Neuron (in vitro differentiated cells): ENCODE measurements at regions not wholly inside any gene's neighbourhood (a gene's known extent, or its start where the extent isn't known, plus 50 kb on each side); places are given as distances from the start of the nearest gene placed in this dataset.
"Not testable (repeated sequence)": the region's sequence is repeated elsewhere in the genome, so short reads cannot be mapped to it uniquely, and the experiment has no call there.

Source experiments
- H2AFZ ChIP-seq: one replicate; pipeline ENCODE4 v1.6.1; 2013; ENCODE audit warnings: low read depth, mild to moderate bottlenecking, inconsistent platforms, low read length, moderate library complexity
- H3K27me3 ChIP-seq: one replicate; pipeline ENCODE4 v1.6.1; 2013; ENCODE audit warnings: low read length; ENCODE audit not compliant: insufficient read depth
- H3K36me3 ChIP-seq: one replicate; pipeline ENCODE4 v1.6.1; 2013; ENCODE audit warnings: low read length; ENCODE audit not compliant: insufficient read depth
- H3K4me1 ChIP-seq: one replicate; pipeline ENCODE4 v1.6.1; 2013; ENCODE audit warnings: low read length; ENCODE audit not compliant: insufficient read depth
- H3K4me3 ChIP-seq: 2 replicates; pipeline ENCODE4 v1.5.1; 2013; ENCODE audit warnings: mild to moderate bottlenecking, low read length, moderate library complexity
- H3K9me3 ChIP-seq: one replicate; pipeline ENCODE4 v1.6.1; 2013; ENCODE audit warnings: low read length

- H3K4me1 ChIP-seq: no peaks in the 10 kb centered on the region
These were observed 431.2 kb downstream of the GASK1B start for GRCh38 chr4:157741642-157742041.

GRCh38 chr4:157739242-157739641 lies 433.6 kb downstream of the GASK1B start:
- Histone ChIP-seq H3K9me3 (no peaks in the 10 kb centered on the region), H2AFZ (no peak overlapping the region), H3K36me3 (no peaks in the 10 kb centered on the region)

More at GRCh38 chr4:157741642-157742041, 431.2 kb downstream of the GASK1B start:
- Histone ChIP-seq H3K4me3 (no peak overlapping the region), H3K27me3 (no peaks in the 10 kb centered on the region), H3K36me3 (no peaks in the 10 kb centered on the region), H2AFZ (no peak overlapping the region), H3K9me3 (no peaks in the 10 kb centered on the region)

GRCh38 chr4:157728215-157728614 lies 444.6 kb downstream of the GASK1B start:
- Histone ChIP-seq H3K9me3 (peaks cover 2% of the 10 kb centered on the region), H3K36me3 (no peaks in the 10 kb centered on the region), H3K27me3 (no peaks in the 10 kb centered on the region), H3K4me3 (no peak overlapping the region), H3K4me1 (no peaks in the 10 kb centered on the region), H2AFZ (no peak overlapping the region)

More at GRCh38 chr4:157739242-157739641, 433.6 kb downstream of the GASK1B start:
- H3K4me3 ChIP-seq: no peak overlapping the region
- peaks cover 7% of the 10 kb centered on the region for H3K4me1 ChIP-seq
- H3K27me3 ChIP-seq: no peaks in the 10 kb centered on the region

- Histone ChIP-seq H3K36me3 (no peaks in the 10 kb centered on the region), H3K4me3 (no peak overlapping the region), H3K27me3 (no peaks in the 10 kb centered on the region), H3K4me1 (no peaks in the 10 kb centered on the region), H3K9me3 (peaks cover 2% of the 10 kb centered on the region), H2AFZ (no peak overlapping the region)
These were observed 445.7 kb downstream of the GASK1B start for GRCh38 chr4:157727163-157727562.

- Histone ChIP-seq H2AFZ (no peak overlapping the region), H3K36me3 (no peaks in the 10 kb centered on the region), H3K9me3 (peaks cover 2% of the 10 kb centered on the region), H3K4me3 (no peak overlapping the region), H3K4me1 (no peaks in the 10 kb centered on the region), H3K27me3 (no peaks in the 10 kb centered on the region)
These were observed 450.7 kb downstream of the GASK1B start for GRCh38 chr4:157722146-157722545.

GRCh38 chr4:157713342-157713741 lies 459.5 kb downstream of the GASK1B start:
- Histone ChIP-seq H3K4me3 (no peak overlapping the region), H3K36me3 (no peaks in the 10 kb centered on the region), H3K27me3 (no peaks in the 10 kb centered on the region), H3K4me1 (no peaks in the 10 kb centered on the region), H2AFZ (no peak overlapping the region), H3K9me3 (no peaks in the 10 kb centered on the region)

GRCh38 chr4:157706155-157706554 lies 466.7 kb downstream of the GASK1B start:
- Histone ChIP-seq H3K4me1 (no peaks in the 10 kb centered on the region), H2AFZ (no peak overlapping the region), H3K9me3 (no peaks in the 10 kb centered on the region), H3K36me3 (no peaks in the 10 kb centered on the region), H3K27me3 (no peaks in the 10 kb centered on the region), H3K4me3 (no peak overlapping the region)

- Histone ChIP-seq H3K4me3 (no peak overlapping the region), H3K4me1 (no peaks in the 10 kb centered on the region), H2AFZ (no peak overlapping the region), H3K9me3 (no peaks in the 10 kb centered on the region), H3K27me3 (no peaks in the 10 kb centered on the region), H3K36me3 (no peaks in the 10 kb centered on the region)
These were observed 470.0 kb downstream of the GASK1B start for GRCh38 chr4:157702831-157703230.

- Histone ChIP-seq H3K9me3 (no peaks in the 10 kb centered on the region), H3K27me3 (no peaks in the 10 kb centered on the region)
These were observed 471.2 kb downstream of the GASK1B start for GRCh38 chr4:157701695-157701994.

GRCh38 chr4:157700898-157701694 lies 471.7 kb downstream of the GASK1B start:
- no peaks in the 10 kb centered on the region for H3K4me1 ChIP-seq
- no peaks in the 10 kb centered on the region for H3K9me3 ChIP-seq
- no peaks in the 10 kb centered on the region for H3K27me3 ChIP-seq
- no peaks in the 10 kb centered on the region for H3K36me3 ChIP-seq
- H2AFZ ChIP-seq: no peak overlapping the region
- no peak overlapping the region for H3K4me3 ChIP-seq

More at GRCh38 chr4:157701695-157701994, 471.2 kb downstream of the GASK1B start:
- Histone ChIP-seq H3K4me1 (no peaks in the 10 kb centered on the region), H3K36me3 (no peaks in the 10 kb centered on the region), H3K4me3 (no peak overlapping the region), H2AFZ (no peak overlapping the region)

- Histone ChIP-seq H3K4me1 (no peaks in the 10 kb centered on the region), H3K27me3 (no peaks in the 10 kb centered on the region), H2AFZ (no peak overlapping the region), H3K9me3 (no peaks in the 10 kb centered on the region), H3K4me3 (no peak overlapping the region), H3K36me3 (no peaks in the 10 kb centered on the region)
These were observed 468.9 kb downstream of the GRIA2 start for GRCh38 chr4:157689476-157689875.

- H3K4me1 ChIP-seq: no peaks in the 10 kb centered on the region
- H3K4me3 ChIP-seq: no peak overlapping the region
- no peak overlapping the region for H2AFZ ChIP-seq
- no peaks in the 10 kb centered on the region for H3K9me3 ChIP-seq
- H3K27me3 ChIP-seq: no peaks in the 10 kb centered on the region
- H3K36me3 ChIP-seq: no peaks in the 10 kb centered on the region
These were observed 467.4 kb downstream of the GRIA2 start for GRCh38 chr4:157687971-157688370.

- not testable (repeated sequence) for H3K36me3 ChIP-seq, H3K9me3 ChIP-seq, H3K27me3 ChIP-seq, H2AFZ ChIP-seq, H3K4me3 ChIP-seq, H3K4me1 ChIP-seq
These were observed 458.8 kb downstream of the GRIA2 start for GRCh38 chr4:157679326-157679725.

GRCh38 chr4:157678478-157678877 lies 457.9 kb downstream of the GRIA2 start:
- Histone ChIP-seq H3K4me1 (no peaks in the 10 kb centered on the region), H3K4me3 (no peak overlapping the region), H3K36me3 (no peaks in the 10 kb centered on the region), H3K27me3 (no peaks in the 10 kb centered on the region), H3K9me3 (no peaks in the 10 kb centered on the region), H2AFZ (no peak overlapping the region)
